ENCODE measurements at regions not wholly inside any gene's neighbourhood (a gene's known extent, or its start where the extent isn't known, plus 50 kb on each side); places are given as distances from the start of the nearest gene placed in this dataset.

- H3K9ac ChIP-seq (ENCODE audit: insufficient read depth, low read length) = no peak overlapping the region
- no peaks in the 10 kb centered on the region for H3K4me1 ChIP-seq (ENCODE audit: control insufficient read depth, extremely low read depth, insufficient read depth, low read length)
- no peak overlapping the region for H2AFZ ChIP-seq (ENCODE audit: low read length)
- DNase-seq (ENCODE audit: low read depth in 2 of 2) = no peak
- H3K4me2 ChIP-seq (ENCODE audit: extremely low read depth, insufficient read depth, low read length) = no peak overlapping the region
- H3K79me2 ChIP-seq (ENCODE audit: control insufficient read depth, insufficient read depth, low read length) = no peaks in the 10 kb centered on the region
- no peak for TF ChIP-seq EZH2 (IDR thresholded peaks at IDR 0.05; ENCODE audit: low read length, missing control alignments)
- no peak for TF ChIP-seq CTCF (conservative IDR thresholded peaks at IDR 0.05 in 1 of 2, IDR thresholded peaks at IDR 0.05 in 1 of 2; ENCODE audit: low read depth in 1 of 2, low read length in 2 of 2)
- no peak overlapping the region for H3K27ac ChIP-seq (ENCODE audit: insufficient read depth, low read length)
- no peaks in the 10 kb centered on the region for H3K9me3 ChIP-seq (ENCODE audit: control insufficient read depth, insufficient read depth, low read depth, low read length)
- no peaks in the 10 kb centered on the region for H3K27me3 ChIP-seq (ENCODE audit: control insufficient read depth, insufficient read depth, low read length)
- no peaks in the 10 kb centered on the region for H4K20me1 ChIP-seq (ENCODE audit: control insufficient read depth, extremely low read depth, insufficient read depth, low read length)
- no peak overlapping the region for H3K4me3 ChIP-seq (replicated peaks in 1 of 4; ENCODE audit: control extremely low read depth in 1 of 4, insufficient read depth in 1 of 4, low read depth in 3 of 4, low read length in 4 of 4)
- H3K36me3 ChIP-seq (ENCODE audit: control insufficient read depth, insufficient read depth, low read length) = no peaks in the 10 kb centered on the region
Observed at GRCh38 chr16:9434659-9435058, 343.2 kb downstream of the HAPSTR1 start.

DNA sequence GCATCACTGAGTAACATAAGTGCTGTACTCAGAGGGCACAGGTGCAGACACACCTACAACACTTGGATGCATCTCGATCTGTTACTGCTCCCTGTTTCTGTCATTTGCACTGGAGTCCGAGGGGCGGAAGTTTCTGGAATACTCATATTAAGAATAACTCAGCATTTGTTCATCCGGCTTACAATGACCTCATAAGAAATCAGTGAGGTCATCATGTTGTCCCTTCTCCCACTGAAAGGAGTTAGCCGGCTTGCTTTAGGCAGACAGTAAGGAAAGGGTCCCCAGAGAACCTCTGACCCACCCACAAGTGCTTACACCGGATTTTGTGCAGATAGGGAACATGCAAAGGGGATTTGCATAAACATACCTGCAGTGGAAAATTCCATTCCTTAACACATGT is 344.7 kb downstream of the HAPSTR1 start:
- TF ChIP-seq CTCF (conservative IDR thresholded peaks at IDR 0.05 in 1 of 2, IDR thresholded peaks at IDR 0.05 in 1 of 2; ENCODE audit: low read depth in 1 of 2, low read length in 2 of 2) (no peak), EZH2 (IDR thresholded peaks at IDR 0.05; ENCODE audit: low read length, missing control alignments) (no peak)
- DNase-seq (ENCODE audit: low read depth in 2 of 2) = no peak
- Histone ChIP-seq H4K20me1 (ENCODE audit: control insufficient read depth, extremely low read depth, insufficient read depth, low read length) (no peaks in the 10 kb centered on the region), H3K9me3 (ENCODE audit: control insufficient read depth, insufficient read depth, low read depth, low read length) (no peaks in the 10 kb centered on the region), H3K79me2 (ENCODE audit: control insufficient read depth, insufficient read depth, low read length) (no peaks in the 10 kb centered on the region), H3K4me2 (ENCODE audit: extremely low read depth, insufficient read depth, low read length) (no peak overlapping the region), H3K9ac (ENCODE audit: insufficient read depth, low read length) (no peak overlapping the region), H3K4me3 (replicated peaks in 1 of 4; ENCODE audit: control extremely low read depth in 1 of 4, insufficient read depth in 1 of 4, low read depth in 3 of 4, low read length in 4 of 4) (no peak overlapping the region), H3K36me3 (ENCODE audit: control insufficient read depth, insufficient read depth, low read length) (no peaks in the 10 kb centered on the region), H3K4me1 (ENCODE audit: control insufficient read depth, extremely low read depth, insufficient read depth, low read length) (no peaks in the 10 kb centered on the region), H3K27me3 (ENCODE audit: control insufficient read depth, insufficient read depth, low read length) (no peaks in the 10 kb centered on the region), H2AFZ (ENCODE audit: low read length) (no peak overlapping the region), H3K27ac (ENCODE audit: insufficient read depth, low read length) (no peak overlapping the region)

DNA sequence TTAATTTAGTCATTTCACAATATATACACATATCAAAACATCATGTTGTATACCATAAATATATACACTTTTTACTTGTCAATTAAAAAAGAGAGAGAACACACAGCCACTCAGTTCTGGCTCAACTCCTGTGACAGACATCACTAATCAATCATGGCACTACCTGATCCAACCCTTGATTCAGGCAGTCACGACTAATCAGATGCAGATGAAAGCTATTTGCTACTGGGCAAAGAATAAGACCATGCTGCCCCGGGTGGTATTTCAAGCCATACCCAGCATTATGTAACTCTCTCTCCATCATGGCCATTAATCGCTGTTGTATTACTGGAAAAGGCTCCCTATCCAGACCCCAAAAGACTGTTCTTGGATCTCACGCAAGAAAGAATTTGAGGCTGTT is 345.7 kb downstream of the HAPSTR1 start:
- Histone ChIP-seq H3K4me2 (ENCODE audit: extremely low read depth, insufficient read depth, low read length) (no peak overlapping the region), H4K20me1 (ENCODE audit: control insufficient read depth, extremely low read depth, insufficient read depth, low read length) (no peaks in the 10 kb centered on the region), H3K4me3 (replicated peaks in 1 of 4; ENCODE audit: control extremely low read depth in 1 of 4, insufficient read depth in 1 of 4, low read depth in 3 of 4, low read length in 4 of 4) (no peak overlapping the region), H3K27me3 (ENCODE audit: control insufficient read depth, insufficient read depth, low read length) (no peaks in the 10 kb centered on the region), H3K9me3 (ENCODE audit: control insufficient read depth, insufficient read depth, low read depth, low read length) (no peaks in the 10 kb centered on the region), H3K9ac (ENCODE audit: insufficient read depth, low read length) (no peak overlapping the region), H2AFZ (ENCODE audit: low read length) (no peak overlapping the region), H3K79me2 (ENCODE audit: control insufficient read depth, insufficient read depth, low read length) (no peaks in the 10 kb centered on the region), H3K27ac (ENCODE audit: insufficient read depth, low read length) (no peak overlapping the region), H3K36me3 (ENCODE audit: control insufficient read depth, insufficient read depth, low read length) (no peaks in the 10 kb centered on the region), H3K4me1 (ENCODE audit: control insufficient read depth, extremely low read depth, insufficient read depth, low read length) (no peaks in the 10 kb centered on the region)
- no peak for DNase-seq (ENCODE audit: low read depth in 2 of 2)
- TF ChIP-seq EZH2 (IDR thresholded peaks at IDR 0.05; ENCODE audit: low read length, missing control alignments) (no peak), CTCF (conservative IDR thresholded peaks at IDR 0.05 in 1 of 2, IDR thresholded peaks at IDR 0.05 in 1 of 2; ENCODE audit: low read depth in 1 of 2, low read length in 2 of 2) (no peak)

Measured in fibroblast of lung (primary cell).